ENCODE measurements at regions not wholly inside any gene's neighbourhood (a gene's known extent, or its start where the extent isn't known, plus 50 kb on each side); places are given as distances from the start of the nearest gene placed in this dataset.

DNA sequence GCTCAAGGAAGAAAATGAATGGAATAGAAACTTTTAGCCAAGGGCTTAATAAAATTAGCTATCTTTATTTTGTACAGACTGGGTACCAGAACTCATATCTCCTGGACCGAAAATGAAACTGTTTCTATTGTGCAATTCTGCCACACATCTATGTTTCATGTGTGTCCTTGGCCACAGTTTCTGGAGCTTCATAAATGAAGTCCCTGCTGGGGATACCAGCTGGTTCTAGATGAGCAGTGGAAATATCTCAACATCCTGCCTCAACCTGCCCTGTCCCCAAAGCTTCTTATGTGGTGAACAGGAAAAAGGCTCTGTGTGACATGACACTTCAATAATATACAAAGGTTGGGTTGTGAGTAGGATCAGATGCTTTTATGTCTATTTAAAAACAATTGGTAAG, 310.1 kb upstream of the SORCS1 start:
- TF ChIP-seq CREM (CRISPR knock-in tag; IDR thresholded peaks at IDR 0.05) (no peak), TEAD4 (CRISPR knock-in tag; IDR thresholded peaks at IDR 0.05) (no peak), NR2C2 (CRISPR knock-in tag; IDR thresholded peaks at IDR 0.05) (no peak), RELA (CRISPR knock-in tag; IDR thresholded peaks at IDR 0.05; ENCODE audit: borderline replicate concordance) (no peak), NFE2L1 (CRISPR knock-in tag; IDR thresholded peaks at IDR 0.05) (no peak)
- TF ChIP-seq, protein P1, sequence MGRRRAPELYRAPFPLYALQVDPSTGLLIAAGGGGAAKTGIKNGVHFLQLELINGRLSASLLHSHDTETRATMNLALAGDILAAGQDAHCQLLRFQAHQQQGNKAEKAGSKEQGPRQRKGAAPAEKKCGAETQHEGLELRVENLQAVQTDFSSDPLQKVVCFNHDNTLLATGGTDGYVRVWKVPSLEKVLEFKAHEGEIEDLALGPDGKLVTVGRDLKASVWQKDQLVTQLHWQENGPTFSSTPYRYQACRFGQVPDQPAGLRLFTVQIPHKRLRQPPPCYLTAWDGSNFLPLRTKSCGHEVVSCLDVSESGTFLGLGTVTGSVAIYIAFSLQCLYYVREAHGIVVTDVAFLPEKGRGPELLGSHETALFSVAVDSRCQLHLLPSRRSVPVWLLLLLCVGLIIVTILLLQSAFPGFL (CRISPR knock-in tag; IDR thresholded peaks at IDR 0.05; ENCODE audit: borderline replicate concordance), result no peak
- TF ChIP-seq, protein P2, sequence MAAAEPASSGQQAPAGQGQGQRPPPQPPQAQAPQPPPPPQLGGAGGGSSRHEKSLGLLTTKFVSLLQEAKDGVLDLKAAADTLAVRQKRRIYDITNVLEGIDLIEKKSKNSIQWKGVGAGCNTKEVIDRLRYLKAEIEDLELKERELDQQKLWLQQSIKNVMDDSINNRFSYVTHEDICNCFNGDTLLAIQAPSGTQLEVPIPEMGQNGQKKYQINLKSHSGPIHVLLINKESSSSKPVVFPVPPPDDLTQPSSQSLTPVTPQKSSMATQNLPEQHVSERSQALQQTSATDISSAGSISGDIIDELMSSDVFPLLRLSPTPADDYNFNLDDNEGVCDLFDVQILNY (CRISPR knock-in tag; IDR thresholded peaks at IDR 0.05), result no peak
- TF ChIP-seq, protein P3, sequence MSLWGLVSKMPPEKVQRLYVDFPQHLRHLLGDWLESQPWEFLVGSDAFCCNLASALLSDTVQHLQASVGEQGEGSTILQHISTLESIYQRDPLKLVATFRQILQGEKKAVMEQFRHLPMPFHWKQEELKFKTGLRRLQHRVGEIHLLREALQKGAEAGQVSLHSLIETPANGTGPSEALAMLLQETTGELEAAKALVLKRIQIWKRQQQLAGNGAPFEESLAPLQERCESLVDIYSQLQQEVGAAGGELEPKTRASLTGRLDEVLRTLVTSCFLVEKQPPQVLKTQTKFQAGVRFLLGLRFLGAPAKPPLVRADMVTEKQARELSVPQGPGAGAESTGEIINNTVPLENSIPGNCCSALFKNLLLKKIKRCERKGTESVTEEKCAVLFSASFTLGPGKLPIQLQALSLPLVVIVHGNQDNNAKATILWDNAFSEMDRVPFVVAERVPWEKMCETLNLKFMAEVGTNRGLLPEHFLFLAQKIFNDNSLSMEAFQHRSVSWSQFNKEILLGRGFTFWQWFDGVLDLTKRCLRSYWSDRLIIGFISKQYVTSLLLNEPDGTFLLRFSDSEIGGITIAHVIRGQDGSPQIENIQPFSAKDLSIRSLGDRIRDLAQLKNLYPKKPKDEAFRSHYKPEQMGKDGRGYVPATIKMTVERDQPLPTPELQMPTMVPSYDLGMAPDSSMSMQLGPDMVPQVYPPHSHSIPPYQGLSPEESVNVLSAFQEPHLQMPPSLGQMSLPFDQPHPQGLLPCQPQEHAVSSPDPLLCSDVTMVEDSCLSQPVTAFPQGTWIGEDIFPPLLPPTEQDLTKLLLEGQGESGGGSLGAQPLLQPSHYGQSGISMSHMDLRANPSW (CRISPR knock-in tag; conservative IDR thresholded peaks at IDR 0.05; ENCODE audit: low read depth), result no peak
- TF ChIP-seq, protein P4, sequence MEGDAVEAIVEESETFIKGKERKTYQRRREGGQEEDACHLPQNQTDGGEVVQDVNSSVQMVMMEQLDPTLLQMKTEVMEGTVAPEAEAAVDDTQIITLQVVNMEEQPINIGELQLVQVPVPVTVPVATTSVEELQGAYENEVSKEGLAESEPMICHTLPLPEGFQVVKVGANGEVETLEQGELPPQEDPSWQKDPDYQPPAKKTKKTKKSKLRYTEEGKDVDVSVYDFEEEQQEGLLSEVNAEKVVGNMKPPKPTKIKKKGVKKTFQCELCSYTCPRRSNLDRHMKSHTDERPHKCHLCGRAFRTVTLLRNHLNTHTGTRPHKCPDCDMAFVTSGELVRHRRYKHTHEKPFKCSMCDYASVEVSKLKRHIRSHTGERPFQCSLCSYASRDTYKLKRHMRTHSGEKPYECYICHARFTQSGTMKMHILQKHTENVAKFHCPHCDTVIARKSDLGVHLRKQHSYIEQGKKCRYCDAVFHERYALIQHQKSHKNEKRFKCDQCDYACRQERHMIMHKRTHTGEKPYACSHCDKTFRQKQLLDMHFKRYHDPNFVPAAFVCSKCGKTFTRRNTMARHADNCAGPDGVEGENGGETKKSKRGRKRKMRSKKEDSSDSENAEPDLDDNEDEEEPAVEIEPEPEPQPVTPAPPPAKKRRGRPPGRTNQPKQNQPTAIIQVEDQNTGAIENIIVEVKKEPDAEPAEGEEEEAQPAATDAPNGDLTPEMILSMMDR (IDR thresholded peaks at IDR 0.05), result no peak
- TF ChIP-seq, protein P5, sequence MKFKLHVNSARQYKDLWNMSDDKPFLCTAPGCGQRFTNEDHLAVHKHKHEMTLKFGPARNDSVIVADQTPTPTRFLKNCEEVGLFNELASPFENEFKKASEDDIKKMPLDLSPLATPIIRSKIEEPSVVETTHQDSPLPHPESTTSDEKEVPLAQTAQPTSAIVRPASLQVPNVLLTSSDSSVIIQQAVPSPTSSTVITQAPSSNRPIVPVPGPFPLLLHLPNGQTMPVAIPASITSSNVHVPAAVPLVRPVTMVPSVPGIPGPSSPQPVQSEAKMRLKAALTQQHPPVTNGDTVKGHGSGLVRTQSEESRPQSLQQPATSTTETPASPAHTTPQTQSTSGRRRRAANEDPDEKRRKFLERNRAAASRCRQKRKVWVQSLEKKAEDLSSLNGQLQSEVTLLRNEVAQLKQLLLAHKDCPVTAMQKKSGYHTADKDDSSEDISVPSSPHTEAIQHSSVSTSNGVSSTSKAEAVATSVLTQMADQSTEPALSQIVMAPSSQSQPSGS (CRISPR knock-in tag; IDR thresholded peaks at IDR 0.05; ENCODE audit: borderline replicate concordance, low read depth), result no peak
- TF ChIP-seq, protein P6, sequence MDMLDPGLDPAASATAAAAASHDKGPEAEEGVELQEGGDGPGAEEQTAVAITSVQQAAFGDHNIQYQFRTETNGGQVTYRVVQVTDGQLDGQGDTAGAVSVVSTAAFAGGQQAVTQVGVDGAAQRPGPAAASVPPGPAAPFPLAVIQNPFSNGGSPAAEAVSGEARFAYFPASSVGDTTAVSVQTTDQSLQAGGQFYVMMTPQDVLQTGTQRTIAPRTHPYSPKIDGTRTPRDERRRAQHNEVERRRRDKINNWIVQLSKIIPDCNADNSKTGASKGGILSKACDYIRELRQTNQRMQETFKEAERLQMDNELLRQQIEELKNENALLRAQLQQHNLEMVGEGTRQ (CRISPR knock-in tag; IDR thresholded peaks at IDR 0.05), result no peak
- TF ChIP-seq, protein P7, sequence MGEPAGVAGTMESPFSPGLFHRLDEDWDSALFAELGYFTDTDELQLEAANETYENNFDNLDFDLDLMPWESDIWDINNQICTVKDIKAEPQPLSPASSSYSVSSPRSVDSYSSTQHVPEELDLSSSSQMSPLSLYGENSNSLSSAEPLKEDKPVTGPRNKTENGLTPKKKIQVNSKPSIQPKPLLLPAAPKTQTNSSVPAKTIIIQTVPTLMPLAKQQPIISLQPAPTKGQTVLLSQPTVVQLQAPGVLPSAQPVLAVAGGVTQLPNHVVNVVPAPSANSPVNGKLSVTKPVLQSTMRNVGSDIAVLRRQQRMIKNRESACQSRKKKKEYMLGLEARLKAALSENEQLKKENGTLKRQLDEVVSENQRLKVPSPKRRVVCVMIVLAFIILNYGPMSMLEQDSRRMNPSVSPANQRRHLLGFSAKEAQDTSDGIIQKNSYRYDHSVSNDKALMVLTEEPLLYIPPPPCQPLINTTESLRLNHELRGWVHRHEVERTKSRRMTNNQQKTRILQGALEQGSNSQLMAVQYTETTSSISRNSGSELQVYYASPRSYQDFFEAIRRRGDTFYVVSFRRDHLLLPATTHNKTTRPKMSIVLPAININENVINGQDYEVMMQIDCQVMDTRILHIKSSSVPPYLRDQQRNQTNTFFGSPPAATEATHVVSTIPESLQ (CRISPR knock-in tag; IDR thresholded peaks at IDR 0.05), result no peak

Data from WTC11 (cell line).